Endothelial cell (in vitro differentiated cells): ENCODE measurements at regions not wholly inside any gene's neighbourhood (a gene's known extent, or its start where the extent isn't known, plus 50 kb on each side); places are given as distances from the start of the nearest gene placed in this dataset.

Source experiments
- DNase-seq: peaks from one replicate; pipeline ENCODE4 v3.0.0; 2021; ENCODE audit warnings: low spot score
- H3K27ac Mint-ChIP-seq: one replicate; pipeline ENCODE4 v1.8.0; 2021; ENCODE audit warnings: mixed read lengths, inconsistent platforms; ENCODE audit not compliant: unreplicated experiment
- H3K27me3 Mint-ChIP-seq: one replicate; pipeline ENCODE4 v1.8.0; 2021; ENCODE audit warnings: mild to moderate bottlenecking, moderate library complexity, mixed read lengths, inconsistent platforms; ENCODE audit not compliant: unreplicated experiment
- H3K36me3 Mint-ChIP-seq: one replicate; pipeline ENCODE4 v1.8.0; 2021; ENCODE audit warnings: mild to moderate bottlenecking, low read depth, mixed read lengths, inconsistent platforms; ENCODE audit not compliant: unreplicated experiment
- H3K4me1 Mint-ChIP-seq: one replicate; pipeline ENCODE4 v1.8.0; 2021; ENCODE audit warnings: mild to moderate bottlenecking, mixed read lengths, inconsistent platforms; ENCODE audit not compliant: unreplicated experiment
- H3K4me3 Mint-ChIP-seq: one replicate; pipeline ENCODE4 v1.8.0; 2021; ENCODE audit warnings: mild to moderate bottlenecking, mixed read lengths, inconsistent platforms; ENCODE audit not compliant: unreplicated experiment
- H3K9me3 Mint-ChIP-seq: one replicate; pipeline ENCODE4 v1.8.0; 2021; ENCODE audit warnings: mixed read lengths, inconsistent platforms; ENCODE audit not compliant: unreplicated experiment
- TF ChIP-seq, protein P1 (sequence below): fragments of 200-600 bp; sonication (generic); IDR thresholded peaks from one replicate; pipeline ENCODE4 v1.5.0; 2021; ENCODE audit warnings: antibody characterized with exemption; ENCODE audit not compliant: unreplicated experiment

DNA sequence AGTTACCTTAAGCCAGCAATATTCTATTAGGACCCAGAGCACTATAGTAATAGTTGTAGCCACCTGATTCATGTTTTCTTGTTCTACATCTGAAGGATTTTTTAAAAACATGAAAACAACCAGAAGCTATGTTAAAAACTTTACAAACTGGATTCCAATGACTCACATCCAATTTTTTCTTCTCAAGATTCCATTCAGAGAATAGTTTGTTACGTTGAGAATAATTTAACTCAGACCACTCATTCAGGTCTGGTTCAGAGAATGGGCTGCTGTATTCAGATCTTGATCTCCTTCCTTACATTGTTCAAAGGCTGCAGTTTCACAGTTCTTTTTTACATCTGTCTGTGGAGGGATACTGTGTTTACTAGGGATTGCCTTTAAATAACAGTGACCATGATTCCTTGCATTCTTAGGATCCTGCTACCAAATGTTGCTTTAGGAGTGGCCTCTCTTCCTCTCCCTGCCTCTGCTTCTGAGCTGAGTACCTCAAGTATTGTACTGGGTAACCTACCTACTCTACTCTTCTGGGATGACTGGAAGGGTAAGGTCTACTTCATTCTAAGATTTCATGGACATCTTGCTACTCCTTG, 448.0 kb upstream of the FBXO33 start:
- Mint-ChIP-seq H3K4me3 (no peak overlapping the region), H3K27me3 (no peaks in the 10 kb centered on the region), H3K4me1 (peaks cover 7% of the 10 kb centered on the region), H3K27ac (no peak overlapping the region), H3K9me3 (no peaks in the 10 kb centered on the region), H3K36me3 (no peaks in the 10 kb centered on the region)
- DNase-seq = no peak
- TF ChIP-seq, protein P1, sequence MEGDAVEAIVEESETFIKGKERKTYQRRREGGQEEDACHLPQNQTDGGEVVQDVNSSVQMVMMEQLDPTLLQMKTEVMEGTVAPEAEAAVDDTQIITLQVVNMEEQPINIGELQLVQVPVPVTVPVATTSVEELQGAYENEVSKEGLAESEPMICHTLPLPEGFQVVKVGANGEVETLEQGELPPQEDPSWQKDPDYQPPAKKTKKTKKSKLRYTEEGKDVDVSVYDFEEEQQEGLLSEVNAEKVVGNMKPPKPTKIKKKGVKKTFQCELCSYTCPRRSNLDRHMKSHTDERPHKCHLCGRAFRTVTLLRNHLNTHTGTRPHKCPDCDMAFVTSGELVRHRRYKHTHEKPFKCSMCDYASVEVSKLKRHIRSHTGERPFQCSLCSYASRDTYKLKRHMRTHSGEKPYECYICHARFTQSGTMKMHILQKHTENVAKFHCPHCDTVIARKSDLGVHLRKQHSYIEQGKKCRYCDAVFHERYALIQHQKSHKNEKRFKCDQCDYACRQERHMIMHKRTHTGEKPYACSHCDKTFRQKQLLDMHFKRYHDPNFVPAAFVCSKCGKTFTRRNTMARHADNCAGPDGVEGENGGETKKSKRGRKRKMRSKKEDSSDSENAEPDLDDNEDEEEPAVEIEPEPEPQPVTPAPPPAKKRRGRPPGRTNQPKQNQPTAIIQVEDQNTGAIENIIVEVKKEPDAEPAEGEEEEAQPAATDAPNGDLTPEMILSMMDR = no peak

GRCh38 chr14:39877577-39878190, 445.5 kb upstream of the FBXO33 start:
- H3K4me3 Mint-ChIP-seq = no peak overlapping the region

DNA sequence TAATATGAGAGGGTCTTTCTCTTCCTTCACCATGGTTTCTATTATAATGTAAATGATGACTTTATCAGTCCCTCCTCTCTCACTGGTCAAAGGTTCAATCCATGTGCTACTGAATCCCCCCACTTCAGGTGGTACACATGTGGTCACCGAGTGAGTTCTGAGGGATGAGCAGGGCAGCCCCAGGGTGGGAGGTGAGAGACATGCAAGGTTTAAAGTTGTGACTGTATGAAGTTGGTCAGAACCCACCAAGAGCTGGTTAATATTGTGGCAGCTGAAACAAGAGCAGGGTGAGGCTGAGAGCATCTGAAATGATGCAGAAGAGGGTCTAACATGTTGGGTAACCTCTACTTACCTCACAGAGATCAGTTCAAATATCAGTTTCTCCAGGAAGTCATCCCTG, 444.7 kb upstream of the FBXO33 start:
- DNase-seq = no peak
- H3K36me3 Mint-ChIP-seq = no peaks in the 10 kb centered on the region
- H3K4me3 Mint-ChIP-seq = no peak overlapping the region
- no peak overlapping the region for H3K27ac Mint-ChIP-seq
- TF ChIP-seq, protein P1 = no peak
- peaks cover 7% of the 10 kb centered on the region for H3K4me1 Mint-ChIP-seq
- H3K27me3 Mint-ChIP-seq = no peaks in the 10 kb centered on the region
- no peaks in the 10 kb centered on the region for H3K9me3 Mint-ChIP-seq

More at GRCh38 chr14:39877577-39878190, 445.5 kb upstream of the FBXO33 start:
- TF ChIP-seq, protein P1 = no peak
- no peak for DNase-seq
- H3K27me3 Mint-ChIP-seq = no peaks in the 10 kb centered on the region
- no peaks in the 10 kb centered on the region for H3K9me3 Mint-ChIP-seq
- no peak overlapping the region for H3K27ac Mint-ChIP-seq
- peaks cover 7% of the 10 kb centered on the region for H3K4me1 Mint-ChIP-seq
- H3K36me3 Mint-ChIP-seq = no peaks in the 10 kb centered on the region

- Mint-ChIP-seq H3K36me3 (no peaks in the 10 kb centered on the region), H3K4me3 (no peak overlapping the region), H3K9me3 (no peaks in the 10 kb centered on the region), H3K27me3 (no peaks in the 10 kb centered on the region), H3K4me1 (peaks cover 3% of the 10 kb centered on the region), H3K27ac (no peak overlapping the region)
- TF ChIP-seq, protein P1 = no peak
- DNase-seq = no peak
Observed at GRCh38 chr14:39875028-39875427, 442.8 kb upstream of the FBXO33 start.

GRCh38 chr14:39873791-39874190, 441.6 kb upstream of the FBXO33 start:
- Mint-ChIP-seq H3K4me1 (no peaks in the 10 kb centered on the region), H3K4me3 (no peak overlapping the region)
- TF ChIP-seq, protein P1 = no peak

More at GRCh38 chr14:39873791-39874190, 441.6 kb upstream of the FBXO33 start:
- no peaks in the 10 kb centered on the region for H3K27me3 Mint-ChIP-seq
- H3K36me3 Mint-ChIP-seq = no peaks in the 10 kb centered on the region
- no peak for DNase-seq
- no peak overlapping the region for H3K27ac Mint-ChIP-seq
- no peaks in the 10 kb centered on the region for H3K9me3 Mint-ChIP-seq
